Peyer's patch (tissue), 4 donors: ENCODE measurements at regions not wholly inside any gene's neighbourhood (a gene's known extent, or its start where the extent isn't known, plus 50 kb on each side); places are given as distances from the start of the nearest gene placed in this dataset.

Source experiments
- POLR2A ChIP-seq, 2 donors: fragments of 450-650 bp; IDR thresholded peaks; one replicate each; pipeline ENCODE4 v1.5.1; 2017; ENCODE audit warnings: antibody characterized with exemption in 2 of 2, mild to moderate bottlenecking in 2 of 2, moderate library complexity in 2 of 2
- TF ChIP-seq, protein P1 (sequence below), 6 experiments: fragments of 450-650 bp in 4 of 6; fragments of 200-600 bp in 2 of 6; sonication (generic) in 1 of 6; IDR thresholded peaks; one replicate each; pipeline ENCODE4 v1.5.1; 2017 to 2019; ENCODE audit warnings: antibody characterized with exemption in 6 of 6, mild to moderate bottlenecking in 3 of 6, moderate library complexity in 1 of 6

DNA sequence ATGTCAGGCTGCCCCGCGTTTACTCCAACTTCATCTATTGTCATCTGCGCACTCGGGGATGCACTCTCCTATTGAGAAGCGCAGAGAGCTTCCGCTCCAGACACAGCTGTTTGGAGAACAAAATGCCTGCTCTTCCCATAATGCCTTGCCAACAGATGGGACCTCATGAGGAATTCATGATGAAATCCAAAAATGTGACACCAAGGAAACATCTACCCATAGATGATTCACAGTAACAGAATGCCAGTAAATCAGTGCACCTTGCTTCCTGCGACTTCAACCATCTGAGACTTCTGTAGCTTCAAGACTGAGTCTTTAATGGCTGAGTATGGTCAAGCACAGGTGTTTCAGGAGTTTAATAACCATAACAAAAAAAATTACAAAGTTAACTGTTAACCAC is 1144.9 kb upstream of the GOT2 start:
- TF ChIP-seq, protein P1, sequence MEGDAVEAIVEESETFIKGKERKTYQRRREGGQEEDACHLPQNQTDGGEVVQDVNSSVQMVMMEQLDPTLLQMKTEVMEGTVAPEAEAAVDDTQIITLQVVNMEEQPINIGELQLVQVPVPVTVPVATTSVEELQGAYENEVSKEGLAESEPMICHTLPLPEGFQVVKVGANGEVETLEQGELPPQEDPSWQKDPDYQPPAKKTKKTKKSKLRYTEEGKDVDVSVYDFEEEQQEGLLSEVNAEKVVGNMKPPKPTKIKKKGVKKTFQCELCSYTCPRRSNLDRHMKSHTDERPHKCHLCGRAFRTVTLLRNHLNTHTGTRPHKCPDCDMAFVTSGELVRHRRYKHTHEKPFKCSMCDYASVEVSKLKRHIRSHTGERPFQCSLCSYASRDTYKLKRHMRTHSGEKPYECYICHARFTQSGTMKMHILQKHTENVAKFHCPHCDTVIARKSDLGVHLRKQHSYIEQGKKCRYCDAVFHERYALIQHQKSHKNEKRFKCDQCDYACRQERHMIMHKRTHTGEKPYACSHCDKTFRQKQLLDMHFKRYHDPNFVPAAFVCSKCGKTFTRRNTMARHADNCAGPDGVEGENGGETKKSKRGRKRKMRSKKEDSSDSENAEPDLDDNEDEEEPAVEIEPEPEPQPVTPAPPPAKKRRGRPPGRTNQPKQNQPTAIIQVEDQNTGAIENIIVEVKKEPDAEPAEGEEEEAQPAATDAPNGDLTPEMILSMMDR (IDR thresholded peaks at IDR 0.05) = no peak
- no peak for TF ChIP-seq POLR2A (IDR thresholded peaks at IDR 0.05)
